ENCODE measurements at regions not wholly inside any gene's neighbourhood (a gene's known extent, or its start where the extent isn't known, plus 50 kb on each side); places are given as distances from the start of the nearest gene placed in this dataset.

DNA sequence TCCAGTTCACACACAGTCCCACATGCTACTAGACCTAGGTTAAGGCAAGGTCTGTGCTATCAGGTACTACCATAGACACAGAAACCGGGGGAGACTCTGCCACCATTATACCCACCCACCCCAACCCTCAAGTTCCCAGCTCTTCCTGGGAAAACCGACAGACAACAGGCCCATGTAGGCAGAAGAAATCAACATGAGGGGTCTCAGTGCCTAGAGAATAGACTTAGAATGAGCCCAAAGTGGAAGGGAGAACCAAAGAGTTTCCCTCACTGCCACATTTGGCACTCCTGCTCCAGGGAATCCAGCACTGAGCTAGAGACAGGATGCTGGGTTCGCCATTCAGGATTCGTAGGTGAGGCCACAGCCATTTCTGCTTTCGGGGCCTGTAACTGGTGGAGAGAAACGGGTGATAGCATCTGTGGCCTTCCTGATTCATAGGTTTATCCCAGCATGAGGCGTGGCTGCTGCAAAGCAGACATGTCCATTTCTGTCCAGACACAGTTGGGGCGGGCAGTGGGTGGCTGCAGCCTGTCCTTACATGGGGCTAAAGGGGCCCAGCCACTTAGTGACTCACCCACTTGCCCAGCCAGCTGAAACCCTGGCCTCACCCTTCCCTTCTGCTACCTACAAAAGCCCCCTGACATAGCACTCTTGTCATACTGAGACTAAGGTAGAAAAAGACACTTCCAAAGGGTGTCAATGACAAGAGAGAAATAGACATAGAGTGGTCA is 69.4 kb downstream of the IRF2BPL start:
- H3K4me3 ChIP-seq (ENCODE audit: control extremely low read depth in 1 of 5, extremely low read depth in 1 of 5, insufficient read depth in 1 of 5, low read depth in 2 of 5, low read length in 4 of 5), result no peak overlapping the region
- no peak overlapping the region for H3K9ac ChIP-seq (ENCODE audit: low read length)
- H3K36me3 ChIP-seq (replicated peaks in 1 of 2; ENCODE audit: control extremely low read depth in 1 of 2, control insufficient read depth in 1 of 2, extremely low read depth in 1 of 2, insufficient read depth in 2 of 2, low read length in 1 of 2), result no peaks in the 10 kb centered on the region
- ATAC-seq (ENCODE audit: low read depth) (no peak), DNase-seq (peak; percentile 42)
- no peaks in the 10 kb centered on the region for H3K9me3 ChIP-seq (ENCODE audit: control extremely low read depth in 1 of 3, control insufficient read depth in 2 of 3, insufficient read depth in 1 of 3, low read length in 2 of 3)
- WGBS (ENCODE audit: insufficient coverage), result 69% methylated on average over 7 of the region's 8 CpGs
- Mint-ChIP-seq H3K9me3 (ENCODE audit: insufficient read depth) (no peaks in the 10 kb centered on the region), H3K27me3 (no peaks in the 10 kb centered on the region), H3K27ac (peak overlapping the region; percentile 81), H3K4me1 (peaks cover 84% of the 10 kb centered on the region), H3K4me3 (no peak overlapping the region)
- CTCF ChIA-PET, result interaction anchor here (1.2 to 2.2 kb wide), 3 partner anchors 12 to 81 kb away, joined by 3 to 5 read pairs (median 3); no protein-coding TSS in a partner anchor
- no peaks in the 10 kb centered on the region for H4K20me1 ChIP-seq (ENCODE audit: control insufficient read depth, insufficient read depth, low read length, poor library complexity, severe bottlenecking)
- TF ChIP-seq EZH2 (IDR thresholded peaks at IDR 0.05; ENCODE audit: borderline replicate concordance, insufficient read depth, low read depth, low read length, poor library complexity, severe bottlenecking), result no peak
- TF ChIP-seq, protein P1, sequence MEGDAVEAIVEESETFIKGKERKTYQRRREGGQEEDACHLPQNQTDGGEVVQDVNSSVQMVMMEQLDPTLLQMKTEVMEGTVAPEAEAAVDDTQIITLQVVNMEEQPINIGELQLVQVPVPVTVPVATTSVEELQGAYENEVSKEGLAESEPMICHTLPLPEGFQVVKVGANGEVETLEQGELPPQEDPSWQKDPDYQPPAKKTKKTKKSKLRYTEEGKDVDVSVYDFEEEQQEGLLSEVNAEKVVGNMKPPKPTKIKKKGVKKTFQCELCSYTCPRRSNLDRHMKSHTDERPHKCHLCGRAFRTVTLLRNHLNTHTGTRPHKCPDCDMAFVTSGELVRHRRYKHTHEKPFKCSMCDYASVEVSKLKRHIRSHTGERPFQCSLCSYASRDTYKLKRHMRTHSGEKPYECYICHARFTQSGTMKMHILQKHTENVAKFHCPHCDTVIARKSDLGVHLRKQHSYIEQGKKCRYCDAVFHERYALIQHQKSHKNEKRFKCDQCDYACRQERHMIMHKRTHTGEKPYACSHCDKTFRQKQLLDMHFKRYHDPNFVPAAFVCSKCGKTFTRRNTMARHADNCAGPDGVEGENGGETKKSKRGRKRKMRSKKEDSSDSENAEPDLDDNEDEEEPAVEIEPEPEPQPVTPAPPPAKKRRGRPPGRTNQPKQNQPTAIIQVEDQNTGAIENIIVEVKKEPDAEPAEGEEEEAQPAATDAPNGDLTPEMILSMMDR (IDR thresholded peaks at IDR 0.05), result no peak
- intact Hi-C loops (cut with micrococcal nuclease), result no loop called here
- H3K79me2 ChIP-seq (ENCODE audit: control insufficient read depth, insufficient read depth, low read length), result no peaks in the 10 kb centered on the region
- H2AFZ ChIP-seq (ENCODE audit: insufficient read depth, low read depth, low read length, poor library complexity, severe bottlenecking), result no peak overlapping the region
- no peak overlapping the region for H3K27ac ChIP-seq (ENCODE audit: low read length in 2 of 2)
- H3K4me2 ChIP-seq (replicated peaks; ENCODE audit: low read depth, low read length, poor library complexity, severe bottlenecking), result no peak overlapping the region
- no peaks in the 10 kb centered on the region for H3K27me3 ChIP-seq (replicated peaks in 1 of 4; ENCODE audit: control extremely low read depth in 1 of 4, control insufficient read depth in 3 of 4, insufficient read depth in 4 of 4, low read length in 3 of 4)
- H3K4me1 ChIP-seq (ENCODE audit: control insufficient read depth in 2 of 2, insufficient read depth in 2 of 2, low read length in 2 of 2), result peaks cover 63 to 88% of the 10 kb centered on the region in 2 donors
- POLR2A ChIA-PET, result interaction anchor here (2.6 kb wide), 1 partner anchor 69 kb away, joined by 13 read pairs; the partner anchor contains the start of gene IRF2BPL
